H1 (cell line): ENCODE measurements at regions not wholly inside any gene's neighbourhood (a gene's known extent, or its start where the extent isn't known, plus 50 kb on each side); places are given as distances from the start of the nearest gene placed in this dataset.

ENCODE experiments used
- CTCF ChIA-PET: fragments of 300-600 bp; sonication (Branson Sonifier 250); formaldehyde crosslinking; loops from one replicate; lab custom pipeline; 2021; ENCODE audit not compliant: partially characterized antibody; lab: Charles Lee
- POLR2A ChIA-PET: fragments of 300-600 bp; sonication (Branson Sonifier 250); formaldehyde crosslinking; loops from one replicate; lab custom pipeline; 2021; ENCODE audit warnings: inconsistent platforms; ENCODE audit not compliant: partially characterized antibody; lab: Charles Lee
- DNase-seq, 2 experiments: peaks; one replicate each; pipeline versions ENCODE4 v3.0.0 to v3.0.0-alpha.2; 2010 to 2022; ENCODE audit warnings: low spot score in 2 of 2, low read depth in 1 of 2, mixed read lengths in 1 of 2
- FAIRE-seq: peaks from 2 replicates; lab custom pipeline; 2011; peaks lifted over from hg19 to GRCh38; lab: Jason Lieb, UNC
- H2AFZ ChIP-seq: 2 replicates; pipeline ENCODE4 v1.8.1; 2012; ENCODE audit warnings: low read length, inconsistent platforms
- H2AK5ac ChIP-seq: 2 replicates; pipeline ENCODE4 v1.6.1; 2013; ENCODE audit warnings: low read depth, low read length
- H2BK120ac ChIP-seq: replicated peaks from 2 replicates; pipeline ENCODE3; 2013; ENCODE audit warnings: low read depth, low read length, inconsistent platforms
- H2BK12ac ChIP-seq: 2 replicates; pipeline ENCODE4 v1.6.1; 2013; ENCODE audit warnings: low read depth, low read length
- H2BK15ac ChIP-seq: 2 replicates; pipeline ENCODE4 v1.6.1; 2013; ENCODE audit warnings: low read length
- H2BK20ac ChIP-seq: 2 replicates; pipeline ENCODE4 v1.6.1; 2013; ENCODE audit warnings: low read length
- H2BK5ac ChIP-seq: 2 replicates; pipeline ENCODE4 v1.6.1; 2013; ENCODE audit warnings: low read depth, low read length
- H3K14ac ChIP-seq: 2 replicates; pipeline ENCODE4 v1.6.1; 2013; ENCODE audit warnings: inconsistent platforms; ENCODE audit not compliant: insufficient read length
- H3K18ac ChIP-seq: 2 replicates; pipeline ENCODE4 v1.6.1; 2013; ENCODE audit warnings: low read length; ENCODE audit errors: extremely low read depth
- H3K23ac ChIP-seq: 2 replicates; pipeline ENCODE4 v1.6.1; 2013; ENCODE audit warnings: inconsistent platforms; ENCODE audit not compliant: insufficient read length
- H3K23me2 ChIP-seq: 2 replicates; pipeline ENCODE4 v1.6.1; 2013; ENCODE audit warnings: low read depth, low read length
- H3K27ac ChIP-seq: 2 replicates; pipeline ENCODE4 v1.6.1; 2011; ENCODE audit warnings: low read depth, low read length, inconsistent platforms
- H3K27me3 ChIP-seq, 4 experiments: replicated peaks in 1 of 4; 1 replicate in 1 of 4; 2 replicates in 3 of 4; pipeline versions ENCODE4 v1.6.1 to v1.8.1; 2011 to 2013; ENCODE audit warnings: low read length in 3 of 4, mild to moderate bottlenecking in 3 of 4, inconsistent platforms in 2 of 4, mixed read lengths in 2 of 4, moderate library complexity in 1 of 4; ENCODE audit not compliant: control insufficient read depth in 3 of 4, insufficient read depth in 3 of 4; ENCODE audit errors: extremely low read depth in 1 of 4
- H3K36me3 ChIP-seq, 4 experiments: 2 replicates each; pipeline versions ENCODE4 v1.6.1 to v1.8.1; 2011 to 2013; ENCODE audit warnings: mild to moderate bottlenecking in 4 of 4, low read length in 3 of 4, moderate library complexity in 2 of 4, control low read depth in 1 of 4, inconsistent platforms in 1 of 4; ENCODE audit not compliant: insufficient read depth in 4 of 4, control insufficient read depth in 2 of 4
- H3K4ac ChIP-seq: replicated peaks from 2 replicates; pipeline ENCODE3; 2013; ENCODE audit warnings: low read length, low read depth, mixed read lengths, inconsistent platforms; ENCODE audit not compliant: insufficient read length
- H3K4me1 ChIP-seq, 4 experiments: replicated peaks in 1 of 4; 1 replicate in 1 of 4; 2 replicates in 3 of 4; pipeline versions ENCODE4 v1.6.1 to v1.8.1; 2011 to 2013; ENCODE audit warnings: low read length in 3 of 4, inconsistent platforms in 2 of 4, mixed read lengths in 1 of 4; ENCODE audit not compliant: insufficient read depth in 4 of 4, control insufficient read depth in 3 of 4
- H3K4me2 ChIP-seq, 2 experiments: 2 replicates each; pipeline versions ENCODE4 v1.6.1 to v1.8.1; 2011 to 2013; ENCODE audit warnings: low read depth in 2 of 2, low read length in 2 of 2, control low read depth in 1 of 2, inconsistent platforms in 1 of 2, mild to moderate bottlenecking in 1 of 2; ENCODE audit not compliant: insufficient read depth in 1 of 2
- H3K4me3 ChIP-seq, 4 experiments: fragments of 200-600, 300-600 bp in 1 of 4; sonication (generic), shearing (Covaris generic), sonication (Bioruptor Twin) in 1 of 4; 2 replicates each; pipeline versions ENCODE4 v1.5.1 to v1.8.1; 2011 to 2016; ENCODE audit warnings: low read length in 4 of 4, low read depth in 3 of 4, control low read depth in 2 of 4, inconsistent platforms in 2 of 4, mild to moderate bottlenecking in 2 of 4, mixed read lengths in 1 of 4, moderate library complexity in 1 of 4; ENCODE audit not compliant: insufficient read depth in 2 of 4; ENCODE audit errors: extremely low read depth in 1 of 4
- H3K56ac ChIP-seq: replicated peaks from 2 replicates; pipeline ENCODE3; 2013; ENCODE audit warnings: low read depth, mild to moderate bottlenecking, mixed read lengths, low read length, inconsistent platforms; ENCODE audit not compliant: insufficient read length
- H3K79me1 ChIP-seq: 2 replicates; pipeline ENCODE4 v1.6.1; 2013; ENCODE audit warnings: low read depth, low read length, control low read depth
- H3K79me2 ChIP-seq, 2 experiments: 2 replicates each; pipeline versions ENCODE4 v1.6.1 to v1.8.1; 2012 to 2013; ENCODE audit warnings: low read length in 2 of 2, mild to moderate bottlenecking in 2 of 2, inconsistent platforms in 1 of 2; ENCODE audit not compliant: insufficient read depth in 2 of 2, control insufficient read depth in 1 of 2
- H3K9ac ChIP-seq, 4 experiments: replicated peaks in 1 of 4; 1 replicate in 1 of 4; 2 replicates in 3 of 4; pipeline versions ENCODE4 v1.6.1 to v1.8.1; 2011 to 2013; ENCODE audit warnings: low read depth in 3 of 4, low read length in 3 of 4, control low read depth in 2 of 4, mild to moderate bottlenecking in 2 of 4, moderate library complexity in 2 of 4, inconsistent platforms in 1 of 4; ENCODE audit errors: extremely low read depth in 1 of 4
- H3K9me3 ChIP-seq, 2 experiments: 2 replicates each; pipeline versions ENCODE4 v1.6.1 to v1.8.1; 2012 to 2013; ENCODE audit warnings: mild to moderate bottlenecking in 2 of 2, moderate library complexity in 2 of 2, control low read depth in 1 of 2, inconsistent platforms in 1 of 2, low read depth in 1 of 2, low read length in 1 of 2, mixed read lengths in 1 of 2; ENCODE audit not compliant: insufficient read depth in 2 of 2
- H4K20me1 ChIP-seq, 2 experiments: replicated peaks in 1 of 2; 2 replicates each; pipeline versions ENCODE3 to v1.8.1; 2011 to 2013; ENCODE audit warnings: inconsistent platforms in 2 of 2, low read length in 2 of 2, mild to moderate bottlenecking in 1 of 2; ENCODE audit not compliant: insufficient read depth in 2 of 2, control insufficient read depth in 1 of 2
- H4K5ac ChIP-seq: 2 replicates; pipeline ENCODE4 v1.6.1; 2013; ENCODE audit warnings: low read length, low read depth, mixed read lengths, inconsistent platforms; ENCODE audit not compliant: insufficient read length
- H4K8ac ChIP-seq: 2 replicates; pipeline ENCODE4 v1.8.0; 2013; ENCODE audit warnings: mild to moderate bottlenecking, moderate library complexity, low read length, inconsistent platforms; ENCODE audit not compliant: insufficient read depth; ENCODE audit errors: extremely low read depth
- H4K91ac ChIP-seq: replicated peaks from 2 replicates; pipeline ENCODE3; 2013; ENCODE audit warnings: low read length, mixed read lengths, inconsistent platforms; ENCODE audit not compliant: insufficient read length
- CBX8 ChIP-seq: fragments of 300-800, 300-1000 bp; sonication (generic); IDR thresholded peaks from 2 replicates; pipeline ENCODE4 v1.7.1; 2016; ENCODE audit warnings: low read depth, low read length, borderline replicate concordance
- CEBPB ChIP-seq: IDR thresholded peaks from 2 replicates; pipeline ENCODE4 v1.6.1; 2012; ENCODE audit warnings: low read depth, low read length
- CHD1 ChIP-seq: IDR thresholded peaks from 2 replicates; pipeline ENCODE4 v1.6.1; 2012; ENCODE audit warnings: low read depth, low read length, improper control_type of control experiment
- CREB1 ChIP-seq: IDR thresholded peaks from 2 replicates; pipeline ENCODE4 v1.6.1; 2012; ENCODE audit warnings: inconsistent platforms
- EP300 ChIP-seq, 2 experiments: IDR thresholded peaks; 1 replicate in 1 of 2; 2 replicates in 1 of 2; pipeline ENCODE4 v1.6.1; 2011 to 2012; ENCODE audit warnings: low read depth in 2 of 2, low read length in 2 of 2, mild to moderate bottlenecking in 2 of 2, borderline replicate concordance in 1 of 2, inconsistent platforms in 1 of 2, moderate library complexity in 1 of 2
- JUN ChIP-seq: IDR thresholded peaks from 2 replicates; pipeline ENCODE4 v1.6.1; 2011; ENCODE audit warnings: low read depth, mild to moderate bottlenecking, improper control_type of control experiment, low read length
- MAFK ChIP-seq: IDR thresholded peaks from 2 replicates; pipeline ENCODE4 v1.6.1; 2012; ENCODE audit warnings: low read depth, mild to moderate bottlenecking, improper control_type of control experiment, low read length
- NRF1 ChIP-seq: IDR thresholded peaks from 2 replicates; pipeline ENCODE4 v1.6.1; 2011; ENCODE audit warnings: mild to moderate bottlenecking, low read depth, low read length, improper control_type of control experiment
- PHF8 ChIP-seq: fragments of 200-600 bp; sonication (generic); conservative IDR thresholded peaks from 2 replicates; pipeline ENCODE4 v1.7.1; 2012; ENCODE audit warnings: low read depth, mild to moderate bottlenecking, inconsistent platforms, low read length, moderate library complexity
- POU5F1 ChIP-seq: IDR thresholded peaks from 2 replicates; pipeline ENCODE4 v1.6.1; 2011; ENCODE audit warnings: low read depth, mild to moderate bottlenecking, low read length, moderate library complexity

- H3K4me1 ChIP-seq = no peaks in the 10 kb centered on the region
- H2BK5ac ChIP-seq = no peak overlapping the region
- no peak overlapping the region for H3K23ac ChIP-seq
- no peak overlapping the region for H2BK15ac ChIP-seq
- H3K27me3 ChIP-seq = no peaks in the 10 kb centered on the region
- no peak overlapping the region for H3K27ac ChIP-seq
- H3K4me3 ChIP-seq = no peak overlapping the region
- H3K36me3 ChIP-seq = no peaks in the 10 kb centered on the region
- H4K8ac ChIP-seq = no peak overlapping the region
- H4K20me1 ChIP-seq = no peaks in the 10 kb centered on the region
- no peak overlapping the region for H4K91ac ChIP-seq
- FAIRE-seq (no peak), DNase-seq (no peak)
- POLR2A ChIA-PET = no interaction called here
- no peak overlapping the region for H2BK120ac ChIP-seq
- H3K4ac ChIP-seq = no peak overlapping the region
- H3K9me3 ChIP-seq = no peaks in the 10 kb centered on the region
- no peak overlapping the region for H3K14ac ChIP-seq
- H3K4me2 ChIP-seq = no peak overlapping the region
- TF ChIP-seq EP300 (IDR thresholded peaks at IDR 0.05; ENCODE audit: borderline replicate concordance in 1 of 2, low read depth in 2 of 2, low read length in 2 of 2) (no peak), CEBPB (no peak), CREB1 (no peak), MAFK (no peak), PHF8 (no peak), NRF1 (no peak), CHD1 (no peak), POU5F1 (no peak), JUN (no peak), CBX8 (no peak)
- H3K9ac ChIP-seq = no peak overlapping the region
- no peaks in the 10 kb centered on the region for H3K79me1 ChIP-seq
- CTCF ChIA-PET = no interaction called here
- H2AK5ac ChIP-seq = no peak overlapping the region
- H2AFZ ChIP-seq = no peak overlapping the region
- no peak overlapping the region for H3K56ac ChIP-seq
- no peak overlapping the region for H4K5ac ChIP-seq
- H3K79me2 ChIP-seq = no peaks in the 10 kb centered on the region
- H3K23me2 ChIP-seq = no peaks in the 10 kb centered on the region
- no peak overlapping the region for H2BK20ac ChIP-seq
- no peak overlapping the region for H3K18ac ChIP-seq
- H2BK12ac ChIP-seq = no peak overlapping the region
Observed at GRCh38 chr12:89803412-89803811, 94.8 kb upstream of the ATP2B1 start.
